ENCODE measurements at regions not wholly inside any gene's neighbourhood (a gene's known extent, or its start where the extent isn't known, plus 50 kb on each side); places are given as distances from the start of the nearest gene placed in this dataset.

- no peak for TF ChIP-seq L3MBTL2 (conservative IDR thresholded peaks at IDR 0.05)
- TF ChIP-seq FOXK2 (IDR thresholded peaks at IDR 0.05), result no peak
- no peak for TF ChIP-seq SP1 (IDR thresholded peaks at IDR 0.05)
- no peak for TF ChIP-seq PKNOX1 (IDR thresholded peaks at IDR 0.05)
- no peak for TF ChIP-seq ELF4 (IDR thresholded peaks at IDR 0.05)
- TF ChIP-seq FOXA1 (IDR thresholded peaks at IDR 0.05), result no peak
- TF ChIP-seq NFRKB (IDR thresholded peaks at IDR 0.05), result no peak
Observed at GRCh38 chr3:147699175-147699838, 290.1 kb downstream of the ZIC1 start.

Data from HEK293T (cell line).